ENCODE measurements at regions not wholly inside any gene's neighbourhood (a gene's known extent, or its start where the extent isn't known, plus 50 kb on each side); places are given as distances from the start of the nearest gene placed in this dataset.

- ChIA-PET POLR2A (no interaction called here), CTCF (no interaction called here)
- no peak for DNase-seq (ENCODE audit: low read depth, low spot score)
- Histone ChIP-seq H3K9me3 (ENCODE audit: control insufficient read depth, insufficient read depth, low read length) (no peaks in the 10 kb centered on the region), H3K27me3 (ENCODE audit: control insufficient read depth, insufficient read depth, low read length) (no peaks in the 10 kb centered on the region), H3K4me3 (ENCODE audit: low read depth, low read length) (no peak overlapping the region), H3K27ac (ENCODE audit: low read depth, low read length) (no peak overlapping the region)
- TF ChIP-seq CTCF (IDR thresholded peaks at IDR 0.05; ENCODE audit: low read depth, low read length) = no peak
Measured at GRCh38 chrX:14124562-14124961, 94.9 kb upstream of the GEMIN8 start.

GRCh38 chrX:14095702-14096101 is 66.0 kb upstream of the GEMIN8 start:
- DNase-seq (ENCODE audit: low read depth, low spot score) = peak; percentile 3
- TF ChIP-seq CTCF (IDR thresholded peaks at IDR 0.05; ENCODE audit: low read depth, low read length) = peak; percentile 59

GRCh38 chrX:14094191-14094590 is 64.5 kb upstream of the GEMIN8 start:
- no peaks in the 10 kb centered on the region for H3K9me3 ChIP-seq (ENCODE audit: control insufficient read depth, insufficient read depth, low read length)
- no peak for DNase-seq (ENCODE audit: low read depth, low spot score)
- ChIA-PET CTCF (interaction anchor here (1.1 kb wide), 1 partner anchor 1050 kb away, joined by 3 read pairs; no protein-coding TSS in a partner anchor), POLR2A (no interaction called here)
- no peak overlapping the region for H3K27ac ChIP-seq (ENCODE audit: low read depth, low read length)
- no peaks in the 10 kb centered on the region for H3K27me3 ChIP-seq (ENCODE audit: control insufficient read depth, insufficient read depth, low read length)
- H3K4me3 ChIP-seq (ENCODE audit: low read depth, low read length) = no peak overlapping the region
- TF ChIP-seq CTCF (IDR thresholded peaks at IDR 0.05; ENCODE audit: low read depth, low read length) = no peak

More at GRCh38 chrX:14095702-14096101, 66.0 kb upstream of the GEMIN8 start:
- Histone ChIP-seq H3K4me3 (ENCODE audit: low read depth, low read length) (no peak overlapping the region), H3K27ac (ENCODE audit: low read depth, low read length) (no peak overlapping the region), H3K9me3 (ENCODE audit: control insufficient read depth, insufficient read depth, low read length) (no peaks in the 10 kb centered on the region), H3K27me3 (ENCODE audit: control insufficient read depth, insufficient read depth, low read length) (no peaks in the 10 kb centered on the region)
- ChIA-PET POLR2A (no interaction called here), CTCF (interaction anchor here (0.6 to 1.7 kb wide), 3 partner anchors 1046 to 1147 kb away, joined by 3 to 6 read pairs (median 3); no protein-coding TSS in a partner anchor)

- Histone ChIP-seq H3K27ac (ENCODE audit: low read depth, low read length) (no peak overlapping the region), H3K9me3 (ENCODE audit: control insufficient read depth, insufficient read depth, low read length) (no peaks in the 10 kb centered on the region), H3K4me3 (ENCODE audit: low read depth, low read length) (no peak overlapping the region), H3K27me3 (ENCODE audit: control insufficient read depth, insufficient read depth, low read length) (no peaks in the 10 kb centered on the region)
- no peak for TF ChIP-seq CTCF (IDR thresholded peaks at IDR 0.05; ENCODE audit: low read depth, low read length)
- ChIA-PET POLR2A (no interaction called here), CTCF (no interaction called here)
- no peak for DNase-seq (ENCODE audit: low read depth, low spot score)
Measured at GRCh38 chrX:14084466-14084865, 54.8 kb upstream of the GEMIN8 start.

GRCh38 chrX:14083783-14084182 is 54.1 kb upstream of the GEMIN8 start:
- POLR2A ChIA-PET = no interaction called here
- H3K4me3 ChIP-seq (ENCODE audit: low read depth, low read length) = no peak overlapping the region
- no peak for TF ChIP-seq CTCF (IDR thresholded peaks at IDR 0.05; ENCODE audit: low read depth, low read length)
- no peak for DNase-seq (ENCODE audit: low read depth, low spot score)
- H3K9me3 ChIP-seq (ENCODE audit: control insufficient read depth, insufficient read depth, low read length) = no peaks in the 10 kb centered on the region
- H3K27ac ChIP-seq (ENCODE audit: low read depth, low read length) = no peak overlapping the region
- CTCF ChIA-PET = no interaction called here
- no peaks in the 10 kb centered on the region for H3K27me3 ChIP-seq (ENCODE audit: control insufficient read depth, insufficient read depth, low read length)

Data from AG04450 (cell line).